Calu3 (cell line): ENCODE measurements at regions not wholly inside any gene's neighbourhood (a gene's known extent, or its start where the extent isn't known, plus 50 kb on each side); places are given as distances from the start of the nearest gene placed in this dataset.
"Not testable (repeated sequence)": the region's sequence is repeated elsewhere in the genome, so short reads cannot be mapped to it uniquely, and the experiment has no call there.

ENCODE experiments used
- BruUV-seq: library from RNA; stranded (reverse); fragments of 400-500 nt; replicated peaks from 2 replicates; lab custom pipeline; 2021; lab: Mats Ljungman, UMichigan
- CTCF ChIA-PET: fragments of 300-600 bp; sonication (Branson Sonifier 250); formaldehyde crosslinking; loops from one replicate; lab custom pipeline; 2022; ENCODE audit warnings: antibody characterized with exemption; lab: Charles Lee
- DNase-seq: peaks from one replicate; pipeline ENCODE4 v3.0.0; 2022
- H3K27ac Mint-ChIP-seq: one replicate; pipeline ENCODE4 v1.8.0; 2022; ENCODE audit warnings: mixed read lengths; ENCODE audit not compliant: unreplicated experiment
- H3K27me3 Mint-ChIP-seq: one replicate; pipeline ENCODE4 v1.8.0; 2022; ENCODE audit warnings: mixed read lengths; ENCODE audit not compliant: unreplicated experiment
- H3K36me3 Mint-ChIP-seq: one replicate; pipeline ENCODE4 v1.8.0; 2022; ENCODE audit warnings: mild to moderate bottlenecking, moderate library complexity, mixed read lengths; ENCODE audit not compliant: insufficient read depth, unreplicated experiment
- H3K4me1 Mint-ChIP-seq: one replicate; pipeline ENCODE4 v1.8.0; 2022; ENCODE audit warnings: mild to moderate bottlenecking, low read depth, mixed read lengths; ENCODE audit not compliant: unreplicated experiment
- H3K4me3 Mint-ChIP-seq: one replicate; pipeline ENCODE4 v1.8.0; 2022; ENCODE audit warnings: mild to moderate bottlenecking, low read depth, moderate library complexity, mixed read lengths; ENCODE audit not compliant: unreplicated experiment
- H3K9me3 Mint-ChIP-seq: one replicate; pipeline ENCODE4 v1.8.0; 2022; ENCODE audit warnings: low read depth, mixed read lengths; ENCODE audit not compliant: unreplicated experiment
- intact Hi-C: fragments of 100-400 bp; cut with micrococcal nuclease; formaldehyde crosslinking; loops from one replicate; pipeline ENCODE4 v1.10.0; 2022; ENCODE audit not compliant: unreplicated experiment
- TF ChIP-seq, protein P1 (sequence below): fragments of 200-600 bp; IDR thresholded peaks from one replicate; pipeline ENCODE4 v1.8.0; 2022; ENCODE audit warnings: antibody characterized with exemption; ENCODE audit not compliant: unreplicated experiment

GRCh38 chr6:20340068-20340848 lies 61.4 kb upstream of the E2F3 start:
- no TSS peak for BruUV-seq
- intact Hi-C loops = no loop called here
- no peak overlapping the region for H3K27ac Mint-ChIP-seq
- peaks cover 16% of the 10 kb centered on the region for H3K27me3 Mint-ChIP-seq
- peaks cover 19% of the 10 kb centered on the region for H3K4me1 Mint-ChIP-seq
- H3K9me3 Mint-ChIP-seq = no peaks in the 10 kb centered on the region
- CTCF ChIA-PET = no interaction called here
- no peak for DNase-seq
- TF ChIP-seq, protein P1, sequence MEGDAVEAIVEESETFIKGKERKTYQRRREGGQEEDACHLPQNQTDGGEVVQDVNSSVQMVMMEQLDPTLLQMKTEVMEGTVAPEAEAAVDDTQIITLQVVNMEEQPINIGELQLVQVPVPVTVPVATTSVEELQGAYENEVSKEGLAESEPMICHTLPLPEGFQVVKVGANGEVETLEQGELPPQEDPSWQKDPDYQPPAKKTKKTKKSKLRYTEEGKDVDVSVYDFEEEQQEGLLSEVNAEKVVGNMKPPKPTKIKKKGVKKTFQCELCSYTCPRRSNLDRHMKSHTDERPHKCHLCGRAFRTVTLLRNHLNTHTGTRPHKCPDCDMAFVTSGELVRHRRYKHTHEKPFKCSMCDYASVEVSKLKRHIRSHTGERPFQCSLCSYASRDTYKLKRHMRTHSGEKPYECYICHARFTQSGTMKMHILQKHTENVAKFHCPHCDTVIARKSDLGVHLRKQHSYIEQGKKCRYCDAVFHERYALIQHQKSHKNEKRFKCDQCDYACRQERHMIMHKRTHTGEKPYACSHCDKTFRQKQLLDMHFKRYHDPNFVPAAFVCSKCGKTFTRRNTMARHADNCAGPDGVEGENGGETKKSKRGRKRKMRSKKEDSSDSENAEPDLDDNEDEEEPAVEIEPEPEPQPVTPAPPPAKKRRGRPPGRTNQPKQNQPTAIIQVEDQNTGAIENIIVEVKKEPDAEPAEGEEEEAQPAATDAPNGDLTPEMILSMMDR = no peak
- H3K4me3 Mint-ChIP-seq = no peak overlapping the region
- H3K36me3 Mint-ChIP-seq = no peaks in the 10 kb centered on the region

DNA sequence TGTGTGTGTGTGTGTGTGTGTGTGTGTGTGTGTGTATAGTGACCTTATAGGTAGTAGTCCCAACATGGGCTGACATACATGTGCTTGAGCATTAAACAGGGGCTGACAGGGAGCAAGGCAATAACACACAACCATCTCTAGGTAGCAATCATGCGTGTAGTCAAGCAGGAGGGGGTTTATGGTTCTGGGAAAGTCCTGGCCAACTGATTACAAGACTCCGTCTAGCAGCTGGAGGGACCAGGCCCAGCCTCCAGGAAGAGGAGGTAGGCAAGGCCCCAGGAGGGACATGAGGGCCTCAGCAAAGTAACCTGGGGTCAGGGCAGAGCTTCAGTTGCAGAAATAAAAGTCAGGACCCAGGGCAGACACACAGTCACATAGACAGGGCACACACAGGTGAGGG lies 60.6 kb upstream of the E2F3 start:
- CTCF ChIA-PET = interaction anchor here (0.6 to 1.0 kb wide), 2 partner anchors 14 to 62 kb away, joined by 3 read pairs; no protein-coding TSS in a partner anchor
- Mint-ChIP-seq H3K27me3 (peaks cover 22% of the 10 kb centered on the region), H3K36me3 (no peaks in the 10 kb centered on the region), H3K27ac (no peak overlapping the region), H3K4me3 (no peak overlapping the region), H3K9me3 (no peaks in the 10 kb centered on the region), H3K4me1 (peaks cover 15% of the 10 kb centered on the region)
- no TSS peak for BruUV-seq
- no peak for DNase-seq
- intact Hi-C loops = no loop called here
- TF ChIP-seq, protein P1 = no peak

- Mint-ChIP-seq H3K4me3 (no peak overlapping the region), H3K36me3 (no peaks in the 10 kb centered on the region), H3K27ac (no peak overlapping the region), H3K4me1 (peaks cover 10% of the 10 kb centered on the region), H3K9me3 (no peaks in the 10 kb centered on the region), H3K27me3 (peaks cover 22% of the 10 kb centered on the region)
- intact Hi-C loops = no loop called here
- no TSS peak for BruUV-seq
- TF ChIP-seq, protein P1 = no peak
- DNase-seq = no peak
- CTCF ChIA-PET = interaction anchor here (0.6 to 1.0 kb wide), 2 partner anchors 14 to 62 kb away, joined by 3 read pairs; no protein-coding TSS in a partner anchor
Observed at GRCh38 chr6:20341564-20341963, 60.1 kb upstream of the E2F3 start.

GRCh38 chr6:20346948-20347347 lies 54.7 kb upstream of the E2F3 start:
- intact Hi-C loops, H3K4me3 Mint-ChIP-seq, CTCF ChIA-PET, H3K4me1 Mint-ChIP-seq, BruUV-seq, H3K27ac Mint-ChIP-seq, H3K9me3 Mint-ChIP-seq, H3K36me3 Mint-ChIP-seq, DNase-seq: not testable (repeated sequence)
- H3K27me3 Mint-ChIP-seq = peaks cover 22% of the 10 kb centered on the region

DNA sequence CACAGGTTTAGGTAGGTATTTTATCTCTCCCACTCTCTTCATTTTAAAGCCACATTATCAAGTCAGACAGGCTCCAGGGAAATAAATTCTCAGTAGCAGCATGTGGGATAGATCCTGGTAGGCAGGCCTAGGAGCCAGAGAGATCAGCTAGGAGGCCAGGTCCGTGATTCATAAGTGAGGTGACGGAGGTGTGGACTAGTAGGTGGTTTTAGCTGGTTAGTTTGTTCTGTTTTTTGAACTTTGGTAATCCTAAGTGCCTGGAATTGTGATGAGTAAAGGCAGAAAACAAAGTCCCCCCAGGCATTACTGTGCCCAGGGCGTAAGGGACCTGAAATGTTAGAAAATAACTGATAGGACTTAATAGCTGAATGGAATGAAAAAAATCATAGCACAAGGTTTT lies 53.6 kb upstream of the E2F3 start:
- no peaks in the 10 kb centered on the region for H3K4me1 Mint-ChIP-seq
- no peaks in the 10 kb centered on the region for H3K36me3 Mint-ChIP-seq
- no peak overlapping the region for H3K27ac Mint-ChIP-seq
- BruUV-seq = no TSS peak
- CTCF ChIA-PET = interaction anchor here (0.6 kb wide), 1 partner anchor 163 kb away, joined by 4 read pairs; no protein-coding TSS in a partner anchor
- no peak for DNase-seq
- intact Hi-C loops = no loop called here
- TF ChIP-seq, protein P1 = no peak
- peaks cover 22% of the 10 kb centered on the region for H3K27me3 Mint-ChIP-seq
- H3K4me3 Mint-ChIP-seq = no peak overlapping the region
- H3K9me3 Mint-ChIP-seq = peaks cover 3% of the 10 kb centered on the region
